ENCODE measurements at regions not wholly inside any gene's neighbourhood (a gene's known extent, or its start where the extent isn't known, plus 50 kb on each side); places are given as distances from the start of the nearest gene placed in this dataset.
A peak's percentile ranks its signal among the peaks of the same experiment; 100 is the strongest.

- DNase-seq (ENCODE audit: low spot score), result no peak
Observed at GRCh38 chrX:100120956-100121355, 289.1 kb downstream of the PCDH19 start.

- DNase-seq (ENCODE audit: low spot score), result peak; percentile 85
Observed at GRCh38 chrX:100098660-100099375, 311.3 kb downstream of the PCDH19 start.

DNA sequence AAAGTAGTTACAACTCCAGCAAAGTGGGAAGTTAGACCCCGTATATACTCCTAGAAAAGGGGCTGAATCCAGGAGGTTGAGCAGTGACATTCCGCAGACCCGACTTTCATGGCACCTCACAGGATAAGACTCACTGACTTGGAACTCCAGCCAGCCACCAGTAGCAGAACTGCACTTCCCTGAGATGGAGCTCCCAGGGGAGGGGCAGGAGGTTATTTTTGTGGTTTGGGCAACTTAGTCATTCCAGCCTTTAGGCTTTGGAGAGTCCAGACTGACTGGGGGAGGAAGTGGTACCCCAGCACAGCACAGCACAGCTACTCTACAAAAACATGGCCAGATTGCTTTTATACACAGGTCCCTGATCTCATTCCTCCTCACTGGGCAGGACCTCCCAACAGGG lies 319.1 kb downstream of the PCDH19 start:
- DNase-seq (ENCODE audit: low spot score), result peak; percentile 80

DNA sequence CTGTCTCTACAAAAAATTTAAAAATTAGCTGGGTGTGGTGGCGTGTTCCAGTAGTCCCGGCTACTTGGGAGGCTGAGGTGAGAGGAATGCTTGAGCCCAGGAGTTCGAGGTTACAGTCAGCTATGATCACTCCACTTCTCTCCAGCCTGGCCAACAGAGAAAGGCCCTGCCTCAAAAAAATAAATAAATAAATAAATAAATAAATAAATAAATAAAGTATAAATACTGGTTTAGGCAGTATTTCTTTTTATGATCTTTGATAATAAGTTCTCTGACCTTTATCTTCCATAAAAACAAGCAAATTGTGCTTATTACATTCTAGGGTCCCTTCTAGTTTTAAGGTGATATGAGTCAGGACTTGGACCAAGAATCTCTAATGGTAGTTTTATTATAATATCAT lies 320.3 kb downstream of the PCDH19 start:
- DNase-seq (ENCODE audit: low spot score), result no peak

DNA sequence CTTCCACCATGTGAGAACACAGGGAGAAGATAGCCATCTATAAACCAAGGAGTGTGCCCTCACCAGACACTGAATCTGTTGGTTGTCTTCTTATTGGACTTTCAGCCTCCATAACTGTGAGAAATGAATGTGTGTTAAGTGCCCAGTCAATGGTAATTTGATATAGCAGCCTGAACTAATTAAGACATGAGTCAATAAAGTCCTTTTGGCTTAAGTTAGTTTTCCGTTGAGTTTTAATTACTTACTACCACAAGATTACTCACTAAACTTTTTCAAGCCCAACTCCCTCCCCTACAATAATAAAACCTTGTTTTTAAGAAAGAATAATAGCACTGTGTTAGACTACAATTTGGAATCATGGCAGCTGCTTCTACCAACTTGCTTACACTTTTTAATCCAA lies 324.2 kb downstream of the PCDH19 start:
- no peak for DNase-seq (ENCODE audit: low spot score)

- DNase-seq (ENCODE audit: low spot score), result peak; percentile 66
Observed at GRCh38 chrX:100083211-100083610, 326.9 kb downstream of the PCDH19 start.

GRCh38 chrX:100081503-100081902 lies 328.6 kb downstream of the PCDH19 start:
- DNase-seq (ENCODE audit: low spot score), result no peak

GRCh38 chrX:100076031-100076430 lies 334.0 kb downstream of the PCDH19 start:
- no peak for DNase-seq (ENCODE audit: low spot score)

- no peak for DNase-seq (ENCODE audit: low spot score)
Observed at GRCh38 chrX:100072336-100072735, 337.7 kb downstream of the PCDH19 start.

DNA sequence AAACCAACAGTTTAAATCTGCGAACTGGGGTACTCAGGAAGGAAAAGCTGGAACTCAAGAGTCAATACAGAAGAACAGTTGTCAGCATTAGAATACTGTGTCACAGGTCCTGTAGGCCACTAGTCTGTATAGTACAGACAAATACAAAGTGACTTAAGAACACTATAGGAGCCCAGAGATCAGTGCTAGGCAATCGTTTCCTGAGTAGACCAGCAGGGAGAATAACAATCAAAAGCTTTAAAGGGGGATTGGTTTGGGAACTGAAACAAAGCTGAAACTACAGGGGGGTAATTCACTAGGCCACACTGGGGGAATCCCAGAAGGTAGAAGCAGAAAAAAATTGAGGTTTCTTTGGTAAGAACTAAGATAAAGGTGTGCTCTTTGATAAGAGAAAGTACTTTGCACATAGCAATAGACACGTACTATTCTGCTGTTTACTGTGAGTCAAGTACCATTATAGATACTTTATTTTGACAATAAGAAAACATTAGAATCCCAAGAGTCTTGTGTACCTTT lies 339.7 kb downstream of the PCDH19 start:
- no peak for DNase-seq (ENCODE audit: low spot score)

- no peak for DNase-seq (ENCODE audit: low spot score)
Observed at GRCh38 chrX:100048156-100048555, 361.9 kb downstream of the PCDH19 start.

Measured in kidney tubule cell (primary cell).